Lower leg skin (tissue), 3 donors: ENCODE measurements at regions not wholly inside any gene's neighbourhood (a gene's known extent, or its start where the extent isn't known, plus 50 kb on each side); places are given as distances from the start of the nearest gene placed in this dataset.

Source experiments
- POLR2A ChIP-seq, 2 donors: fragments of 450-650 bp; IDR thresholded peaks; one replicate each; pipeline ENCODE4 v1.6.1; 2016 to 2017; ENCODE audit warnings: antibody characterized with exemption in 2 of 2, mild to moderate bottlenecking in 1 of 2, moderate library complexity in 1 of 2
- TF ChIP-seq, protein P1 (sequence below), 3 donors: fragments of 450-650 bp; IDR thresholded peaks; one replicate each; pipeline ENCODE4 v1.5.1; 2016; ENCODE audit warnings: antibody characterized with exemption in 3 of 3, mild to moderate bottlenecking in 3 of 3, moderate library complexity in 2 of 3

- no peak for TF ChIP-seq POLR2A (IDR thresholded peaks at IDR 0.05)
- TF ChIP-seq, protein P1, sequence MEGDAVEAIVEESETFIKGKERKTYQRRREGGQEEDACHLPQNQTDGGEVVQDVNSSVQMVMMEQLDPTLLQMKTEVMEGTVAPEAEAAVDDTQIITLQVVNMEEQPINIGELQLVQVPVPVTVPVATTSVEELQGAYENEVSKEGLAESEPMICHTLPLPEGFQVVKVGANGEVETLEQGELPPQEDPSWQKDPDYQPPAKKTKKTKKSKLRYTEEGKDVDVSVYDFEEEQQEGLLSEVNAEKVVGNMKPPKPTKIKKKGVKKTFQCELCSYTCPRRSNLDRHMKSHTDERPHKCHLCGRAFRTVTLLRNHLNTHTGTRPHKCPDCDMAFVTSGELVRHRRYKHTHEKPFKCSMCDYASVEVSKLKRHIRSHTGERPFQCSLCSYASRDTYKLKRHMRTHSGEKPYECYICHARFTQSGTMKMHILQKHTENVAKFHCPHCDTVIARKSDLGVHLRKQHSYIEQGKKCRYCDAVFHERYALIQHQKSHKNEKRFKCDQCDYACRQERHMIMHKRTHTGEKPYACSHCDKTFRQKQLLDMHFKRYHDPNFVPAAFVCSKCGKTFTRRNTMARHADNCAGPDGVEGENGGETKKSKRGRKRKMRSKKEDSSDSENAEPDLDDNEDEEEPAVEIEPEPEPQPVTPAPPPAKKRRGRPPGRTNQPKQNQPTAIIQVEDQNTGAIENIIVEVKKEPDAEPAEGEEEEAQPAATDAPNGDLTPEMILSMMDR (IDR thresholded peaks at IDR 0.05) = no peak
Measured at GRCh38 chr16:6618874-6619273, 713.8 kb upstream of the RBFOX1 start.
